ENCODE measurements at regions not wholly inside any gene's neighbourhood (a gene's known extent, or its start where the extent isn't known, plus 50 kb on each side); places are given as distances from the start of the nearest gene placed in this dataset.

- no peaks in the 10 kb centered on the region for H3K27me3 ChIP-seq (replicated peaks in 1 of 2; ENCODE audit: control insufficient read depth in 2 of 2, extremely low read depth in 1 of 2, insufficient read depth in 2 of 2, low read length in 1 of 2)
- H3K4me1 ChIP-seq (ENCODE audit: control insufficient read depth in 1 of 2, extremely low read depth in 1 of 2, insufficient read depth in 2 of 2, low read length in 2 of 2) = no peaks in the 10 kb centered on the region
- H3K27ac ChIP-seq (ENCODE audit: low read length) = no peak overlapping the region
- no peak overlapping the region for H3K4me3 ChIP-seq (ENCODE audit: control insufficient read depth in 1 of 2, extremely low read depth in 1 of 2, low read length in 1 of 2)
- no peaks in the 10 kb centered on the region for H3K9me3 ChIP-seq
- Mint-ChIP-seq H3K4me3 (no peak overlapping the region), H3K9me3 (no peaks in the 10 kb centered on the region), H3K27ac (no peak overlapping the region), H3K27me3 (no peaks in the 10 kb centered on the region), H3K36me3 (no peaks in the 10 kb centered on the region), H3K4me1 (peaks cover 0 to 4% (median 0%) of the 10 kb centered on the region in 3 donors)
- ATAC-seq (replicated peaks in 1 of 4) = no peak
- H3K36me3 ChIP-seq (ENCODE audit: control insufficient read depth in 2 of 2, extremely low read depth in 1 of 2, insufficient read depth in 1 of 2, low read length in 1 of 2) = no peaks in the 10 kb centered on the region
- POLR2A ChIA-PET = no interaction called here
- CTCF ChIA-PET = interaction anchor here in 1 of 2 donors (0.8 kb wide), 1 partner anchor 1280 kb away, joined by 4 read pairs; no protein-coding TSS in a partner anchor
- DNase-seq = no peak
- WGBS (ENCODE audit: insufficient coverage) = 86% methylated on average over 1 of the region's 4 CpGs
Measured at GRCh38 chr20:47448429-47448828, 53.3 kb upstream of the NCOA3 start.

GRCh38 chr20:47451602-47451904 lies 50.1 kb upstream of the NCOA3 start:
- WGBS (ENCODE audit: insufficient coverage) = 100% methylated on average over 1 of the region's 3 CpGs
- ATAC-seq (replicated peaks in 1 of 4) = no peak
- H3K27ac Mint-ChIP-seq = no peak overlapping the region
- H3K4me1 ChIP-seq (ENCODE audit: control insufficient read depth in 1 of 2, extremely low read depth in 1 of 2, insufficient read depth in 2 of 2, low read length in 2 of 2) = no peaks in the 10 kb centered on the region
- no peaks in the 10 kb centered on the region for H3K9me3 Mint-ChIP-seq
- ChIA-PET POLR2A (no interaction called here), CTCF (no interaction called here)
- no peak overlapping the region for H3K4me3 Mint-ChIP-seq
- H3K36me3 Mint-ChIP-seq = no peaks in the 10 kb centered on the region
- H3K27me3 ChIP-seq (replicated peaks in 1 of 2; ENCODE audit: control insufficient read depth in 2 of 2, extremely low read depth in 1 of 2, insufficient read depth in 2 of 2, low read length in 1 of 2) = no peaks in the 10 kb centered on the region
- H3K27ac ChIP-seq (ENCODE audit: low read length) = no peak overlapping the region
- H3K36me3 ChIP-seq (ENCODE audit: control insufficient read depth in 2 of 2, extremely low read depth in 1 of 2, insufficient read depth in 1 of 2, low read length in 1 of 2) = no peaks in the 10 kb centered on the region
- H3K4me3 ChIP-seq (ENCODE audit: control insufficient read depth in 1 of 2, extremely low read depth in 1 of 2, low read length in 1 of 2) = no peak overlapping the region
- no peaks in the 10 kb centered on the region for H3K27me3 Mint-ChIP-seq
- peaks cover 0 to 5% (median 0%) of the 10 kb centered on the region in 3 donors for H3K4me1 Mint-ChIP-seq
- no peaks in the 10 kb centered on the region for H3K9me3 ChIP-seq
- DNase-seq = no peak
